Endothelial cell of umbilical vein (primary cell): ENCODE measurements at regions not wholly inside any gene's neighbourhood (a gene's known extent, or its start where the extent isn't known, plus 50 kb on each side); places are given as distances from the start of the nearest gene placed in this dataset.

Experiments
- BruUV-seq: library from RNA; stranded (reverse); fragments of 400-500 nt; replicated peaks from 2 replicates; lab custom pipeline; 2021; lab: Mats Ljungman, UMichigan
- CTCF ChIA-PET: fragments of 300-600, 350-600 bp; sonication (Branson Sonifier 250); formaldehyde crosslinking; loops from one replicate; lab custom pipeline; 2021; ENCODE audit warnings: antibody characterized with exemption, inconsistent platforms; lab: Charles Lee
- POLR2A ChIA-PET: fragments of 300-600, 350-600 bp; sonication (Branson Sonifier 250); formaldehyde crosslinking; loops from one replicate; lab custom pipeline; 2021; ENCODE audit warnings: antibody characterized with exemption, inconsistent platforms; lab: Charles Lee
- DNase-seq: peaks from one replicate; pipeline ENCODE4 v3.0.0-alpha.2; 2011; ENCODE audit warnings: low read depth, low spot score
- FAIRE-seq: peaks from 2 replicates; lab custom pipeline; 2011; peaks lifted over from hg19 to GRCh38; lab: Jason Lieb, UNC
- H2AFZ ChIP-seq: 2 replicates; pipeline ENCODE4 v1.6.0; 2012; ENCODE audit warnings: low read depth, low read length, control low read depth, inconsistent platforms
- H3K27ac ChIP-seq: 2 replicates; pipeline ENCODE4 v1.5.1; 2011; ENCODE audit warnings: low read depth, mild to moderate bottlenecking, control low read depth, low read length, moderate library complexity; ENCODE audit not compliant: insufficient read depth
- H3K27me3 ChIP-seq, 2 experiments: 2 replicates each; pipeline versions ENCODE4 v1.6.0 to v1.6.1; 2011; ENCODE audit warnings: low read length in 2 of 2, mixed read lengths in 1 of 2; ENCODE audit not compliant: control insufficient read depth in 2 of 2, insufficient read depth in 2 of 2
- H3K36me3 ChIP-seq, 2 experiments: 2 replicates in 1 of 2; 3 replicates in 1 of 2; pipeline ENCODE4 v1.5.1; 2011; ENCODE audit warnings: low read length in 2 of 2, mild to moderate bottlenecking in 1 of 2, moderate library complexity in 1 of 2; ENCODE audit not compliant: control insufficient read depth in 2 of 2, insufficient read depth in 2 of 2; ENCODE audit errors: extremely low read depth in 1 of 2
- H3K4me1 ChIP-seq: 3 replicates; pipeline ENCODE4 v1.5.1; 2011; ENCODE audit warnings: mild to moderate bottlenecking, low read length; ENCODE audit not compliant: control insufficient read depth, insufficient read depth; ENCODE audit errors: extremely low read depth
- H3K4me2 ChIP-seq: 2 replicates; pipeline ENCODE4 v1.6.1; 2011; ENCODE audit warnings: low read length, control low read depth, mixed read lengths; ENCODE audit not compliant: insufficient read depth
- H3K4me3 ChIP-seq, 3 experiments: fragments of 200-600 bp in 1 of 3; sonication (generic), shearing (Covaris generic) in 1 of 3; replicated peaks in 1 of 3; 2 replicates each; pipeline ENCODE4 v1.5.1; 2011 to 2016; ENCODE audit warnings: control low read depth in 3 of 3, low read length in 3 of 3, mild to moderate bottlenecking in 2 of 3, inconsistent platforms in 1 of 3, low read depth in 1 of 3, moderate library complexity in 1 of 3; ENCODE audit not compliant: insufficient read depth in 1 of 3
- H3K79me2 ChIP-seq: 2 replicates; pipeline ENCODE4 v1.6.0; 2012; ENCODE audit warnings: low read length, inconsistent platforms; ENCODE audit not compliant: control insufficient read depth, insufficient read depth
- H3K9ac ChIP-seq: replicated peaks from 2 replicates; pipeline ENCODE3; 2011; ENCODE audit warnings: low read length, control low read depth; ENCODE audit not compliant: insufficient read depth; ENCODE audit errors: extremely low read depth
- H3K9me1 ChIP-seq: replicated peaks from 3 replicates; pipeline ENCODE4 v1.6.0; 2011; ENCODE audit warnings: mild to moderate bottlenecking, low read length; ENCODE audit not compliant: control insufficient read depth, insufficient read depth; ENCODE audit errors: extremely low read depth
- H3K9me3 ChIP-seq: replicated peaks from 2 replicates; pipeline ENCODE4 v1.5.1; 2012; ENCODE audit warnings: low read length, inconsistent platforms; ENCODE audit not compliant: control insufficient read depth, insufficient read depth
- H4K20me1 ChIP-seq: replicated peaks from 2 replicates; pipeline ENCODE3; 2011; ENCODE audit warnings: mild to moderate bottlenecking, low read length; ENCODE audit not compliant: control insufficient read depth, insufficient read depth; ENCODE audit errors: extremely low read depth
- CTCF ChIP-seq, 2 donors: IDR thresholded peaks; 1 replicate in 1 of 2; 2 replicates in 1 of 2; pipeline ENCODE4 v1.5.1; 2011; ENCODE audit warnings: low read length in 2 of 2, mild to moderate bottlenecking in 2 of 2, moderate library complexity in 2 of 2, control low read depth in 1 of 2, inconsistent platforms in 1 of 2, low read depth in 1 of 2; ENCODE audit not compliant: insufficient read depth in 1 of 2; ENCODE audit errors: extremely low read depth in 1 of 2
- EZH2 ChIP-seq: IDR thresholded peaks from 2 replicates; pipeline ENCODE4 v1.6.1; 2012; ENCODE audit warnings: borderline replicate concordance, low read depth, mild to moderate bottlenecking, moderate library complexity, low read length, inconsistent platforms; ENCODE audit not compliant: severe bottlenecking
- FOS ChIP-seq: IDR thresholded peaks from 2 replicates; pipeline ENCODE4 v1.6.1; 2011; ENCODE audit warnings: mild to moderate bottlenecking, low read length, moderate library complexity, borderline replicate concordance; ENCODE audit not compliant: insufficient read depth
- GATA2 ChIP-seq: IDR thresholded peaks from 2 replicates; pipeline ENCODE4 v1.7.0; 2011; ENCODE audit warnings: low read depth, mild to moderate bottlenecking, moderate library complexity, mixed read lengths, low read length; ENCODE audit not compliant: insufficient read length, insufficient read depth
- JUN ChIP-seq: IDR thresholded peaks from 2 replicates; pipeline ENCODE4 v1.6.1; 2011; ENCODE audit warnings: borderline replicate concordance, low read depth; ENCODE audit not compliant: insufficient read length, insufficient read depth
- MAX ChIP-seq: IDR thresholded peaks from 2 replicates; pipeline ENCODE4 v1.6.1; 2011; ENCODE audit not compliant: insufficient read depth, insufficient read length
- MYC ChIP-seq: IDR thresholded peaks from one replicate; pipeline ENCODE4 v1.6.1; 2011; ENCODE audit warnings: mild to moderate bottlenecking, low read depth, low read length
- POLR2A ChIP-seq: IDR thresholded peaks from 2 replicates; pipeline ENCODE4 v1.6.1; 2012; ENCODE audit warnings: low read depth, mild to moderate bottlenecking, control low read depth, low read length
- POLR2AphosphoS5 ChIP-seq: IDR thresholded peaks from 2 replicates; pipeline ENCODE4 v1.6.1; 2012; ENCODE audit warnings: low read depth, mild to moderate bottlenecking, control low read depth, low read length, moderate library complexity; ENCODE audit not compliant: insufficient read depth
- dilution Hi-C: fragments of 300-500 bp; cut with MboI; formaldehyde crosslinking; loops from one replicate; pipeline ENCODE4 v1.15.0; 2019; ENCODE audit warnings: low sequenced_read_pairs; ENCODE audit not compliant: extremely low pct_ligation_motif_present
- intact Hi-C: fragments of 100-400 bp; cut with micrococcal nuclease; formaldehyde crosslinking; loops from one replicate; pipeline ENCODE4 v1.10.0; 2022

DNA sequence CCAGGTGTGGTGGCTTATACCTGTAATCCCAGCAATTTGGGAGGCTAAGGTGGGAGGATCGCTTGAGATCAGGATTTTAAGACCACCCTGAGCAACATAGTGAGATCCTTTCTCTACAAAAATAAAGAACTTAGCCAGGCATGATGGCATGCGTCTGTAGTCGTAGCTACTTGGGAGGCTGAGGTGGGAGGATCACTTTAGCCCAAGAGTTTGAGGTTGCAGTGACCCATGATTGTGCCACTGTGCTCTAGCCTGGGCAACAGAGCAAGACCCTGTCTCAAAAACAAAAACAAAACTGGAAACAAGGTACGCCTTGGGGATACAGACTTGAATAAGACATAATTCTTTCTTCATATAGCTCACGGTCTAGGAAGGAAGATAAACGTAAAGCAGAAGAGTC is 63.1 kb upstream of the GRAMD1B start:
- DNase-seq (no peak), FAIRE-seq (no peak)
- CTCF ChIA-PET: interaction anchor here (0.9 to 1.0 kb wide), 2 partner anchors 9 to 106 kb away, joined by 3 read pairs; no protein-coding TSS in a partner anchor
- no peak overlapping the region for H3K4me3 ChIP-seq
- no peaks in the 10 kb centered on the region for H3K9me3 ChIP-seq
- no peak overlapping the region for H2AFZ ChIP-seq
- H3K79me2 ChIP-seq: no peaks in the 10 kb centered on the region
- no peak overlapping the region for H3K9ac ChIP-seq
- peaks cover 6 to 9% of the 10 kb centered on the region in 2 experiments for H3K27me3 ChIP-seq
- no peaks in the 10 kb centered on the region for H3K9me1 ChIP-seq
- no peaks in the 10 kb centered on the region for H3K36me3 ChIP-seq
- no peak for TF ChIP-seq FOS
- TF ChIP-seq JUN: no peak
- TF ChIP-seq POLR2A: no peak
- TF ChIP-seq EZH2: no peak
- TF ChIP-seq GATA2: no peak
- no peak for TF ChIP-seq MYC
- no peak for TF ChIP-seq MAX
- TF ChIP-seq CTCF (IDR thresholded peaks at IDR 0.05; ENCODE audit: extremely low read depth in 1 of 2, insufficient read depth in 1 of 2, low read depth in 1 of 2, low read length in 2 of 2): no peak
- no peak for TF ChIP-seq POLR2AphosphoS5
- dilution Hi-C loops: no loop called here
- no TSS peak for BruUV-seq
- intact Hi-C loops: no loop called here
- no peaks in the 10 kb centered on the region for H3K4me1 ChIP-seq
- POLR2A ChIA-PET: no interaction called here
- no peak overlapping the region for H3K4me2 ChIP-seq
- no peaks in the 10 kb centered on the region for H4K20me1 ChIP-seq
- H3K27ac ChIP-seq: no peak overlapping the region
